HG03439 (cell line): ENCODE measurements at regions not wholly inside any gene's neighbourhood (a gene's known extent, or its start where the extent isn't known, plus 50 kb on each side); places are given as distances from the start of the nearest gene placed in this dataset.

Source experiments
- ATAC-seq: cut with Tn5 transposase; IDR thresholded peaks from one replicate; pipeline ENCODE4 v1.9.1; 2021; ENCODE audit warnings: mild to moderate bottlenecking, moderate library complexity; ENCODE audit not compliant: unreplicated experiment

DNA sequence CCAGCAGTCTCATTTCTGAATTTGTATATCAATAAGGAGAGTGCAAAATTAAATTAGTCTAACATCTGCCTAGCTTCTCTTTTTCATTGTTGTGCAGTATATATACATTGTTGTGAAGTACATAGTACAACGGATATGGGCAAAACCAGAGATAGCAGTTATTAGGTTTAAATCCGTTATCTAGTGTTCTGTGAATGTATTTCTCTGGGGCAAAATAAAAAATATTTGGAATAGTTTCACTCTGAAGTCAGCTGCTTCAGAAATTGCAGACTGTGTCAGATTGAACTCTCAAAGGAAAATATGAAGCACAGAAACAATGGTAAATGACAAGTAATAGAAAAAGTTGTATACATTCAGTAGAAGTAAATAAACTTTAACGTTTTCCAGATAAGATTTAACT, 836.5 kb upstream of the CXADR start:
- ATAC-seq, result no peak

DNA sequence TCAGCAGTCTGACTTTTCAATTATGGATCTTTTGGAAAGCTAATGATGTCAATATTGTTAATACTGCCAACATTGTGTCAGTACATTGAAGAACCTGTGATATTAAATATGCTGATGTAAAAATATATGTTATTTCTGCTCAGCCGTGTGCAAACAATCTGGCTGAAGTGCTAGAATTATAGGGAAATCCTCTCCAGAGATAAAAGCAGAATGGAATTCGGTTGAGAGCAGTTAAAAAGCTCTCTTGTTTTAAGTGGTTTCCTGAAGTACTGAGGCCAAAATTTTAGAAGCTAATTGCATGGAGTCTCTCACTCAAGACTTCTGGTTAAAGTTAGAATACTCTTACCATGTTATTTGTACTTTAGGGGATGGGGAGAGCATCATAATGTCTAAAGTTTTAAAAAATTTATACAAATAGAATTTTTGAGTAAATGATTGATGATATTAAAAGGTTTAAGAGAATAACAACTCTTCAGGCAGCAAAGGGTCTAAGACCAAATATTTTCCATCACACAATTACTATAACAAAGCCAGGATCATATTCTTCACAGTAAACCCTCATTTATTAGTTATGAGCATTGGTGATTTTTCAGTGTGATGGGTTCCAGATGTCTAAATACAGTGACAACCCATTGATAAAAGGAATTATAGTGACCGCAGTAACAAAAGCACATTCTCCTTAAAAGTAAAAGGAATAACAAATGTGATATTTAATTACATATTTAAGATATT, 834.2 kb upstream of the CXADR start:
- no peak for ATAC-seq

DNA sequence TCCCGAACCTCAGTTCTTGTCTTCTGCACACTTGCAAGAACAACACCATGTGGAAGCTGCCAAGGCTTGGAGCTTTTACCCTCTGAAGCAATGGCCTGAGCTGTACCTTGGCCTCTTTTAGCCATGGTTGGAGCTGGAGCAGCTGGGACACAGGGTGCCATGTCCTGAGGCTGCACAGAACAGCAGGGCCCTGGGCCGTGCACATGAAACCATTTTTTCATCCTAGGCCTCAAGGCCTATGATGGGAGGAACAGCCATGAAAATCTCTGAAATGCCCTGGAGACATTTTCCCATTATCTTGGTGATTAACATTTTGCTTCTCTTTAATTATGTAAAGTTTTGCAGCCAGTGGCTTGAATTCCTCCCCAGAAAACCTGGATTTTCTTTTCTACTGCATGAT, 817.8 kb upstream of the CXADR start:
- no peak for ATAC-seq

DNA sequence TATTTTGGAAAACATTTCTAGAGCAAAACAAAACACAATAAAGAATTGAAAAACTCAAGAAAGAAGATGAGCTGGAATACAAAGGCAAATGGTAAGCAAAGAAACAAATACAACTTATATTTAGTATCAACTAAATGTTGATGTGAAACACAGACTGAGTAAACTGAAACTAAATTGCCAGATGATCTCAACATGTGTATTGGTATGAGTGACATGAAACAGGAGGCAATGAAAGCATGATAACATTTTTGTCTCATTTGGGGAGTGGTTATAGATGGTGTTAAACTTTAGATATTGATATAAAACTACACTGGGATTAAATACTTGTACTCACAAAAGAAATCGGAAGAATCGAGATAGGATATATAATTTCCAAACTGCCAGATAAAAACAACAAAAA, 805.6 kb upstream of the CXADR start:
- ATAC-seq, result no peak

DNA sequence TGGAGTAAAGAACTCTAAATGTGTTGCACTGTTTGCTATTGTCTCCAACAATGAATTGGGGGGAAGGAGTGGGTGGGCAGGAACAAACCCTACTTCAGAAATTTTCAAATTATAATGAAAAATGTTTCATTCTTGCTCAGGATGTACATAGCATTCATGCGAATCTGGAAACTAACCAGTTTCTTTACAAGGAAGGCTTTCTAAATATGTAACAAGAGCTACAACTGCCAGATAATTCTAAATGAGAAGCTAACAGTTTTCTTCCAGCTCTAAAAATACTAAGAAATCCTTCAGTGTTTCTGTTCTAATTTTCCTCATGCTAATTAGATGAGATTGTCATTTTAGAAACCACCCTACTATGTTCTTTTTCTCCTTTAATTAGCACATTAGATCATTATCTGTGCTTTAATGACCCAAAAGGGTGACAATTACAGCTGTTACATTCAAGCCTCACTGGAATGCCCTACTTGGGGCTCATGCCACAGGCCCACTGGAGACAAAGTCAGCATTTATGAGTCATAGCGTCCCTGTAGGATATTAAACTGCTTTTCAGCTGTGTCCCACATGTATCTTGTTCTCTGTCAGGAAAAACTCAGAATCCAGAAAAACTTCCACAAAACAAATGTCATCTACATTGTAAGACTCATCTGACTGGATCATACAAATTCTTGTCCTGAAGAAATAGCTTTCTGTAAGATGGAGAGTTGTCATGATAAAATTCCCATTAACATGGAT, 804.6 kb upstream of the CXADR start:
- ATAC-seq, result no peak

DNA sequence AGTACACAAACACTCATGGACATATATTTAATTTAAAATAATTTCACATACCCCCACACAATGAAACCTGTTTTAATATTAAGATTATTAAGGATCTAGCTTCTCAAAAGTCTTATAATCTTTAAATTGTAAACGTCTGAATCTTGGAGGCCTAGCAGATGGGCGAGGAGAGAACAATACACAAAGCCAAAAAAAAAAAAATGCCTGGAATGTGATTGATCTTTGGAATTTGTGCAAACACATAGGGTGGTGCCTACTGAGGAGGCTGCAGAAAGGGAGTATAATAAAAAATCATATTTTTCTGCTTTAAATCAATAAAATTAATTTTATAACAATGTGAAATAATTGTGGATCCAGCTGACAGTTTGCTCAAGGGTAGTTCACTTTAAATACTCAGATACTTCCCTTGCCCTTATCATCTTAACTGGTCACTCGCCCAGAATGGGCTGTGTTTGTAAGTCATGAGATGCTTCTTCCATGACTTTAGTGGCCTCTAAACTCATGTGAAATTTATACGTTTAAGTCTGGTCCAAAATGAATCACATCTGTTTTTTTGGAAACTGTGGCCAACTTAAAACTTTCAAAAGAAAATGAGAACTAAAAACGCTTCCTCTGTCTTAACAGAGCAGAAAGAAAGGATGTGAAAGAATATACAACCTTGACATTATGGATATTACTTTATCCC, 802.8 kb upstream of the CXADR start:
- ATAC-seq, result no peak

DNA sequence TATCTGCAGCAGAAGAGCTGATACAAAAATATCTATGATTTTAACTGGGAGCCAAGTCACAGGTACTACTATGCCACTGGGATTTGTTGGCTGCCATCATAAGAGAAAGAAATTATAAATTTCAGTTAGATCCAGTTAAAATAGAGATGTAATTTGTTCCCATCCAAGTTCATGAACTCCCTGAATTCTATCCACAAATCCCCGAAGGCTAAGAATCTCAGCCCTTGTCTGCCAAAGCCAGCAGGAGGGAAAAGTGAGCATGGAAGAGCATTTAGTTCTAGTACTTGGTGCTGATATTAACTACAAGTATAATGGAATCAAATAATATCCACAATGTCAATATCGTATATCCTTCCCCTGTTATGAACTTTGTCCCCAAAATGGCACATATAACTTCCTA, 801.1 kb upstream of the CXADR start:
- ATAC-seq, result no peak

DNA sequence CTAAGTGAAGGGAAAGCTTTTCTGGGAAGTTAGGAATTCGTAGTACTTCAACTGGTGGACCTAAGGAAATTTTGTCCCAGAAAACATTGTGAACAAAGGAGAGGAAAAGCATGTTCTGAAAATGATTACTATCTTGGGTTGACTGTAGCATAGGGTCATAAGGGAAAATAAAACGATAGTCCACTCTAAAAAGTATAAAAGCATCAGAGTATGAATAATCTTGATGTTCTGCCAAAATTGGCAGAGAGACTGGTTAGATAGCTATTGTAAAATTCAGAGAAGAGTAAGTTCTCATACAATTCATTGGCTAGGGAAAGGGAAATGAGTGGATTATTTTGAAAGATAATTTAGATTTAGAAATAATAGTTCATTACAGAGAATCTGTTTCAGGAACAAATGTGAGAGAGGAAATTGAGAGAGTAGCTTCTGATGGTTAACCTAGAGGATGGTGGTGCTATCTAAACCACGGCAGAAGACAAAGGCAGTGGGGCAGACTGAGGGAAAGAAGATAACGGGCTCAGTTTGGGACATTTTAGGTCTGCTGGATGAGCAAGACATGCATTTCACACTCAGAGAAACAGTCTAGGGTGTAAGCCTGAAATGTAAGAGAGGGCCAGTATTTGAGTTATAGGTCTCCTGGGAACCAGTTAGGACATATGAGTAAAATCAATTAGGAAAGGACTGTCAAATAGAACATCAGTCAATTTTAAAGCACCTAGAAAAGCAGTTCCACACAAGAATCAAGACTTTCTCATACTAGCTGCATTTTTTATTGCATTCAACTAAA, 799.3 kb upstream of the CXADR start:
- no peak for ATAC-seq

DNA sequence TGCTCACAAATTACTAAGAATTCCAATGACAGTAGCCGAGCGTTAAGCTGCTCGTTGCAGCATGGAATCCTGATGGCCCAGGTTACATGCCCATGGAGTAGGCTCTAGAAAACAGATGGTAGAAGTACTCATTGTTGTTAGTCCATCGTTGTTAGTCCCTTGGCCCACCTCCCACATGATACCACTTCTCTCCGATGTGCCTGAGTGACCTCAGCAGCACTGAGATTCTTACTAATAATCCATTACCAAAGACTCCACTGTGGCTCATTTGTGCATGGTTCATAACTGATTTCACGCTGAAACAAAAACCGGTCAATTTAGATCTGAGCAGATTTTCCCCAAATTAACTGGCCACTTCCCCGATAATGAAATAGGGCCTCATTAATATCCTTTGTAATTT, 772.3 kb upstream of the CXADR start:
- no peak for ATAC-seq

DNA sequence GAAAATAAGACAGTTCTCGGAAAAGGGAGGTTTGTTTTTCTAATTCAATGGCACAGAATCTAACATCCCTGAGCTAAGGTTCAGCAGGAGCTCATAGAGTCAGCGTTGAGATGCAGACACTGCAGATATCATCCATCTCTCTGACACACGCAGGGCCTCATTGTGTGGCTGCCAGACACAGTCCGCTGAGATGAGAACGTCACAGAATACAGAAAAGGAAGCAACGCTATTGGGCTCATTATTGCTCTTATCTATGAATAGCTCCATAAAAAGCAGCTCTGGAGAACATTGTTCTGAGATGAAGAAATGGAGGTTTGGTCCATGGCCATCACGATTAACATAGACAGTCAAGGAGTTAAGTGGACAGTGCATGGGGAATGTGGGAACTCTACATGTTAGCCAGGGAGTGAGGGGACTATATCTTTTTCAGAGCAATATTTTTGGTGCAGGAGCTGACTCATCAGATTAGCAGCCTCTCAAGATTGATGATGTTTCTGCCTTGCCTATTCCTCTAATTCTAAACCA, 771.6 kb upstream of the CXADR start:
- ATAC-seq, result no peak

DNA sequence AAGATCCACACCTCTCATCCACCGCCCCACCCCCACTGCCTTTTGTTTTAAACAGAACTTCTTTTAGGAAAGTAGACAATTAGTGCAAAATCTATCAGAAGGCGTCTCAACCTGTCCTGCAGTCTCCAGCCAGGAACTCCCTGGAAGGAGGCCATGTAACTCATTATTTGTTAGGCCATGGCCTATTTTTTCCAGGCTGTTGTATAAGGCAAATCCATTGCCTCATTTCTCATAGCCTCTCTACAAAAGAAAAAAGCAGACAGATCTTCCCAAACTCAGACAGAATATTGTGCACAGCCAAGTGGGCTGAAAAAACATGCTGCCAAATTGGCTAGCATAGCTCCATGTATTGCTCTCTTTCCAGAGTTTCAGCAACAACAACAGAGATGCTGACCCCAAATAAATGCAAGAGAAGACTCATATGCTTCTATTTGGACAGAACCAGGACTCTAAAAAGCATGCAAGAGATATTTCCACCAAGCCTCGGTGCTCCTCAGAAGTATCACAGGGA, 770.7 kb upstream of the CXADR start:
- no peak for ATAC-seq

DNA sequence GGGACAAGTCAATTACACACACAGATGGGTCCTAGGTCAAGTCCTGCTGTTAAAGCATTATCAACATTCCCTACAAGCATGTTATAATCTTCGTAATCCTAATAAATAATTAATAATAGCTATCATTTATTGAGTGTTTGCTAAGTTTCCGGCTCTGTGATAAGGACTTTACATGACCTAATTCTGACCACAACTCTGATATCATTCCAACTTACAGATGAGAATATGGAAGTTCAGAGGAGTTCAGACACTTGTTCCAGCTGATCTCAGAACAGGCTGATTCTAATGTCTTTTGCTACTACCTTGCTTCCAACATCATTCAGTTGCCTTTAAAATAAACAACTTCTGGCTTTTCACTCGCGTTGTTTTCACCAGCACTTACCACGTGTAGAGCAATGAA, 770.1 kb upstream of the CXADR start:
- no peak for ATAC-seq

DNA sequence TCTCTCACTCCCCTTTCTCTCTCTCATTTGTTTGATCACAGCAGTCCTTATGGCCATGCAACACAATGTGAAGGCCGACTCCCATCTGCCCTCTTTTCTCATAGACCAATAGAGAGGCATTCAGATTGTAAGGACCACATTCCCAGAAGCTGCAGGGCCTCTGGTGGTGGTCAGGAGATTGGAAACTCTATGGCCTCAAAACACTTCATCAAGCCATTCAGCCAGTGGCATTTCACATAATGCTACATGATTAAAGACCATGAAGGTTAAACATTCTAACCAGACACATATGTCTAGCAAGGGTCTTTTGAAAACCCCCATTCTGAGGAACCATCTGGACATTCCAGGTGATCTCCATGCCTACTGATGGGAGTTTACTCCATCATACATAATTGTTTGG, 769.5 kb upstream of the CXADR start:
- ATAC-seq, result no peak

DNA sequence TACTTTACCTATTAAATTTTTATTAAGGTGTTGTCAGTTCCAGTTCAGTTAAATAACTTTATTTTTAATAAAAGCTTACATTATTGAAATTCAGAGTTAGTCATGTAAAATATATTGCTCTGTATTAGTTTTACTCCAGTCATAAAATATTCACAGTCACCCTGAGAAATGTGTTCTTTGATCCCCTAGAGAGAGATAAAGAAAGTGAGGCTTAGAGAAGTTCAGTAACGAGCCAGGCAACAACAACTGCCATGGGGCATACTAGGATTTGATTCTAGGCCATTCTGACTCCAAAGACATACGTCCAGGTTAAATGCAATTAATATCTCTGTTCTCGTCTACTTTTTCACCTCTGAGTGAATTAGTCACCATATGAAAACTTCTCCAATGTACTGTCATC, 761.9 kb upstream of the CXADR start:
- no peak for ATAC-seq

DNA sequence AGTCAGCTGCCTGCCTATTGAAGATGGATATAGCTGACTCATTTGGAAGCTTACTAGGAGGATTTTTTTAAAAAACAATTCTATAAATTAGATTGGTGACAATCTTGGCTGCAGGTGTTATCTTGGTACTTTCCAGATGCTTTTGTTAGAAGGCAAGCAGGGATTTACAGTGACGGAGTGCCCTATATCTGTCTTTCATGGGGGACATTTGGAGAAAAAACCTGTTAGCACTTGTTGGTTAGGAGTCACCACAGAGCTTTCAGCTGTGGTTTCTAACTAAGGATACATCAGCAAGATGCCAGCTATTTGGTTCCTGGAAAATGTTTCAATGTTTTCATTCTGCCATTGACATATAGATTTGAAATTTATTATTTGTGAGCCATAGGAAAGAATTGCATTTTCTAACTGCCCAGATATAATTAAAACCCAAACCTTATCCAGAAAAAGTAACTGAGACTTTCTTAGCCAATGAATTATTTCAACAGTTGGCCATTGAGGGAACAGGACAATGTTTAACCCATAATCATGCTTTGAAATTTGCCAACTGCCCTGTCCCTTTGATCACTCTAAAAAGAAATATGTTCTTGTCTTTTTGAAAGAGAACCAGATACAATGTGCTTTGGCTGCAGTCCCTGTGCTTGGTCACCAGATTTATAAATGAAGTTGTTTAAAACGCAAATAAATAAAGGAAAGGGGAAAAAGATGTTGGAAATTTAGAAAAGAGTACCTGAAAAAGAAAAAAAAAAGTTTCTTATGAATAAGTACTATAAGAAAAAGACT, 761.0 kb upstream of the CXADR start:
- no peak for ATAC-seq

DNA sequence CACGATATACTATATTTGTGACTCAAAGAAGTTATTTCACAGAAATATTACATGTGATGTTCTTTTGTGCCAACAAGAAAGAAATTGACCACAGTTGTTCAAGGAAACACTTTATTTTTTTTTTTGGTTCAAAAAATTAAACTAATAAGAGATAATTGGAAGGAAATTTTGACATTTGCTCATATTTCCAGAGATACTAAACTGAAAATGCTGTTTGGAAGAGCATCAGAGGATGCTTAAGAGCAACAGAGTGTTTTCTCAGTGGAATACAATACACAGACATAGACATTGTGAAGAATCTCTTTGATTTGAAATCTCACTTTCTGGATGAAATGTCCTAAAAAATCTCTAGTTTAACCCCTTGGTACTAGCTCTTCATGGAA, 760.4 kb upstream of the CXADR start:
- no peak for ATAC-seq

DNA sequence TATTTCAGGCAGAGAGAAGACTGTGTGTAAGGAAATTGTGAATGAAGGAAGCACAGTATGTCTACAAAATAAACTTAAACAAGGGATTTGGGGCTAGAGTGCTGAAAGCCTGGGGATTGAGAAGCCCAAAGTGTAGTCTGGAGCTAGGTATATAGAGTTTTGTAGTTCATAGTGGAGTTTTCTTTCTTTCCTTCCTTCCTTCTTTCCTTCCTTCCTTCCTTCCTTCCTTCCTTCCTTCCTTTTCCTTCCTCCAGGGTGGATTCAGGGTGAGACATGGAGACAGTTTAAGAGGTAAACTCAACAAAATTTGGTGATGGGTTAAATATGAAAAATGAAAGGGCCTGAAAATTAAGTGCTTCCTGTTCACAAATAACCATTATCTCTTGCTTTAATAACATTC, 757.8 kb upstream of the CXADR start:
- ATAC-seq, result no peak

DNA sequence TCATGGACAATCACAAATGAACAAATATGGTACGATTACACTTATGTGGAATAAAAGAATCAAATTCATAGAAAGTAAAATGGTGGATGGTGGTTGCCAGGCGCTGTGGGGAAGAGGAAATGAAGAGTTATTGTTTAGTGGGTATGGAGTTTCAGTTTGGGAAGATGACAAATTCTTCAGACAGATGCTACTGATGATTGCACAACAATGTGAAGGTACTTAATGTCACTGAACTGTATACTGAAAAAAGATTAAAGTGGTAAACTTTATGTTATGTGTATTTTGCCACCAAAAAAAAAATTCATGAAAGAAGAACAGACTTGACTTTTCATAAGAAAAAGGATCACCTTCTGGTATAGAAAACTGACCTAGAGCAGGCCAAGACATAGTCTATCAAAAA, 745.6 kb upstream of the CXADR start:
- ATAC-seq, result no peak

DNA sequence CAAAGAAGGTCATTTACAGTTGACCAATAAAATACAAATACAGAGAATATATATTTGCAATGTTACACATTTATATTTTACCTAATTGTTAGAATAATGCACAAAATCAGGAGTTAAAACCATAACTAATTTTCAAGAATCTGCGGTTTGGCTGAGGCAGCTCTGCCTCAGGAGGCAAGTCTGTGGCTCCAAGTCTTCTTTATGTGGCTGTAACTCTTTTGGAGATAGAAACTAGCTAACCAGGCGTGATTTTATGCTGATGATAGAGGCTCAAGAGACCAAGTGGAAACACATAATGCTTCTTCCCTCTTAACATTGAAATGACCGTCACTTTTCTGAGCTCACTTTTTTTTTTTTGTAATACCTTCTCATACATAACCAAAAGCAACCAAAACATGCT, 744.7 kb upstream of the CXADR start:
- ATAC-seq, result no peak

DNA sequence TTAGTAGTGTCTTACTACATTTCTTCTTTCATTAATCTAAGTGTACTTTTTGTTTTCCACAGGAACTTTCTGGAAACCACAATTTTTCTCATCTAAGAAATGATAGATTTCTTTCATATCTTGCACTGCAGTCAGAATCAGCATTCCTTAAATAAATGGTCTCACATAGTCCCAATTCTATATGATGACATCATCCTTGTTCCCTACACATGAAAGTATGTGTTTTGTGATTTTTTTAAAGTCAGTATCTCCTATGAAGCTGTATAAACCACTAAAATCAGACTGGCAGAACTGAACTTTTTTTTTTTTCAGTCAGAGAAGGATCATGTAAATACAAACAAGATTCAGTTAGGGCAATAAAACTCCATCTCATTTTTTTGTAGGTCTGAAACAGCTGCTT, 742.6 kb upstream of the CXADR start:
- no peak for ATAC-seq
